Non-pigmented ciliary epithelial cell (primary cell): ENCODE measurements at regions not wholly inside any gene's neighbourhood (a gene's known extent, or its start where the extent isn't known, plus 50 kb on each side); places are given as distances from the start of the nearest gene placed in this dataset.

Experiments
- DNase-seq: peaks from one replicate; pipeline ENCODE4 v3.0.0-alpha.2; 2010; ENCODE audit warnings: low read depth

DNA sequence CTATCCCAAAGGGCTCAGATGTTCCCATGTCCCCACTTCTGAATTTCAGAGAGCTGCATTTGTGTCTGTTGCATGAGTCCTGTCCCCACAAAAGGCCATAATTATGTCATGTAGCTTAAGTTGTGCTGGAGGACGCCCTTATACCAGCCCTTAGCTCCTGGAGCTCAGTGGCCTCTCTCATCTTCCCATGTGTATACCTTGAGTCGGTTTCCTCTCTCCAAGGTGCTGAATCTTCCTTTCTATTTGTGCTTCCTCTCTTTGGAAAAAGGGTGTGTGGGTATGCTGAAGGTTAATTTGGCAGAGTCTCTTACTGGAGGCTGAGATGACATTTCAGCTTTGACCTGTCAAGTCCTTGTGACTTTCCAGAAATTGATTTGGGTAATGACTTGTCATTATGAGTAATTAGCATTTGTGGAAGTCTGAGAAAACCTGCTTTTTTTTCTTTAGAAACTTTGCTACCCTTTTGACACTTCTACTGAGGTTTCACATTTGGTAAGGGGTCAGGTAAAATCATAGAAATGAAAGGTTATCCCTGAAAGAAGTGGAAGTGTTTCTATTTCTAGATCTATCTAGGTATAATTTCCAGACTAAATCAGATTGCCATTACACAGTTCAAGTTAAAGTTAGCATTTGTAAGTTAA is 185.4 kb downstream of the ABCC12 start:
- no peak for DNase-seq

DNA sequence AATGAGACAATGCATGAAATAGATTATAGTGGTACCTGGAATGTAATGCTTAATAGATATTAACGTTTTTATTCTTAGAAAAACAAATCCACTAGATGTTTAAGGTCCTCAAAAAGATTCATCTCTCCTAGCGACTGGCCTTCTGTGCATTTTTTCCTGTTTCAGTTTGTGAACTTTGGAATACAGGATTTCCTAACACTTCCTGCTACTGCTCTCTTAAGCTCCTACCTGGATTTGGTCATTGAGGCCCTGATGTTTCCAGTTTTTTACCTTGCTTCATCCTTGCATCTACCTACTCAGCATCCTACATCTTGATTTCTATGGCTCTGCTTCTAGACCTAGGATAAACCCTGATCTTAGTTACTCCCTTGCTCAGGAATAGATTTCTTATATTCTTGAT is 188.4 kb downstream of the ABCC12 start:
- DNase-seq = no peak

DNA sequence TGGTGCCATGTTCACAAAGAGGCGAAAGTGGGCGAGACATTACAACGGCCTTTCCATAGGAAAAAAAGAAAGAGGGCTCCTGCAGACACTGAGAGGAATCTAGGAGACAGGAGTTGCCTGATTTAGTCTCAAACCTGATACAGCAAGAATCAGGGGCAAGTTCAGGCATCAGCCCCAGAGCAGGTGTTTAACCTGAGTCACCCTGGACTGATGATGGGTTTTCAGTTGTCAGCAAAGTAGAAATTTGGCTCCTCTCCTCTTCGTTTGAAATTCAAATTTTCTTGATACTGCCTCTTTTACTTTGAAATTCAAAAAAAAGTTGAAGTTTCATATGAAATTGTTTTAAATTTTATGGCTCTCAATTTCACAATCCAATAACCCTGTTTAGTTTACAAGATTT is 189.5 kb downstream of the ABCC12 start:
- DNase-seq = no peak

DNA sequence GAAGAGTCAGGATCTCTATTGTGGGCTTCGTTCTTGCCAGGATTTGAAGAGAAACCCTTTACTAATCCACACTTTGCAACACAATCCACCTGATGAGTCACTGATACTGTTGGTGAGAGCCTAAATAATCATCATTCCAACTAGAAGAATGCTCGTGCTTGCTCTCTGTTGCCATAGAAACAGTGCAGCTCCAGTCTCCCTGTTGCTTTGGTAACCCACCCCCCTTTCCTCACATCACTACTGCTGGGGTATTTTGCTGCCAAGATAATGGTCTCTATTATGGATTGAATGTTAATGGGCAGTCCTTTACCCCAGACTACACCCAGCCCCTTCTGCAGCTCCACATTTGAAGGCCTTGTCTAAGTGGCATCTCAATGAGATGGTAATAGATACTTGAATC is 190.4 kb downstream of the ABCC12 start:
- DNase-seq = no peak

DNA sequence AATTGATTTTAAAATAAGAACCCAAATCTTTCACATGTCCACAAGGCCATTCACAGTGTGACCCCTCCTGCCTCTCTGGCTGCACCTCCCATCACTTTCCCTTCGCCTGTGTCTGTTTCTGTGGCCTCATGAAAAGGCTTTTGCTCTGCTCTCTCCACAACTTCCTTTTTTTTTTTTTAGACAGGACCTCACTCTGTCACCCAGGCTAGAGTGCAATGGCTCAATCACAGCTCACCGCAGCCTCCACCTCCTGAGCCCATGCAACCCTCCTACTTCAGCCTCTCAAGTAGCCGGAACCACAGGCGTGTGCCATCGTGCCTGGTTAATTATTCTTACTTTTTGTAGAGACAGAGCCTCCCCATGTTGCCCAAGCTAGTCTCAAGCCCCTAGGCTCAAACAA is 197.1 kb downstream of the ABCC12 start:
- no peak for DNase-seq

DNA sequence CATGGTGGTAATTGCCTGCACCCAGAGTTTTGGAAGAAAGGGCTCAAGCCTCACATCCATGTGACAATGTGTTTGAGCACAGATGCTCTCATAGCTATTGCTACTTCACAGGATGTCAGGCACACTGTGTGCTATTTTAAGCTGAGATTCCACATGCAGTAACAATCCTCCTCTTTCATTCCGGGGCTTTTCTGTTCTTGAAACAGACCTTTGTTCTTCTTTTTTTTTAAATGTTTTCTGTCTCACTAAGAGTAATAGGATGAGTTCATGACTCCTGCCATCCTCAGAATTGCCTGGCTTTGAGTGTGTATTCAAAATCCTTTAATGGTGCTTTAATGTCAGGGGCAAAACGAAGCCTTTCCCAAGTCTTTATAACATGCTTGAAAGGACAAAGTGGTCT is 198.9 kb downstream of the ABCC12 start:
- DNase-seq = no peak

DNA sequence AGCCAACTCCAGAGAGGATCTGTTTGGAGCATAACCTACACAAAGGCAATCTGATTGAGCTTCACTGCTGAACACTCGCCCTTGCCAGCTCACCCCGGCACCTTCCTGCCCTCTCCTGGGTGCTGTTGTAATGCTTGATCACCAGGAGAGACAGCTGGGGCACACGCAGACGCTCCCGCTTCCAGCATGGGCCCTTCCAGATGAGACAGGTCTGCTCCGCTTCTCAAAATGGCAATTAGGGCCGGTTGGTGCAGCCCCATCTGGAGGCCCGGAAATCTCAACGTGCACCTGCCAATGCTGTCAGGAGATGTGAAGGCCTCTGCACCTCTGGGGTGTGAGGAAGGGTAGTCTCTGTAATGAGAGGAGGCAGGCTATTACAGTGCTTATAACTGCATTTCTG is 206.1 kb downstream of the ABCC12 start:
- DNase-seq = no peak

DNA sequence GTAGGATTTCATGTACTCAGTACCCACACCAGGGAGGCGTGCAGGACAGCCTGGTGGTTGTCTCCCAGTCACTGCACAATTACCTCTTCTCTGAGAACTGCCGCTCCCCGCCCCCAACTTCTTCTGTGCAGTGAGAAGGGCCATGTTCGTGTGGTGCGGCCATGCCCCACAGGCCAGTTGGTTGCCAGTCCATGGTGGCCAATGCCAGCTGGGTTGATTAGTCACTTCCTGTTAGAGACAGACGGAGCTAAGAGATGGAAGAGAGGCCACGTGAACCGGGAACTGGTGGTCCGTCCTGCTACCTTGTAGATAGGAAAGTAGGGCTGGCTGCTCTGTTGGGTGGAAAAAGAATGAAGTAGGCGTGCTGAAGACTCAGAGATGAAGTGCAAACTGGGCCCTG is 206.5 kb downstream of the ABCC12 start:
- no peak for DNase-seq

DNA sequence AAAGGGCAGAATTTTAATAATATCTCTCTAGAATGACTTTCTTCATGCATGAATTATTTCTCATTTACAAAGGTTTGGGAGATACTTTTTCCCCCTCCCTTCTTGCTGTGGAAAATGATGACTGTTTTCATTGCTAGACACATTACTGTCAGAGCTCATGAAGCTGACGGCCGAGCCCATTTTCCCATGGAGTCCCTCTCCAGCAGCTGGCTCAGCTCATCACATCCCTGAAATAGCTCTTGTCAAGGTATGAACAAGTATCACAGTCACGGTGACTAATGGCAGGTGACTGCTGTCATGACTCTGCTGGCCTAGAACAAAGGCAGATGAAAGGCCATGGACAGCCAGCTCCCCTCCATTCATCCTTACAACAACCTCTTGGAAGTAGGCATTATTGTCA is 208.1 kb downstream of the ABCC12 start:
- no peak for DNase-seq

DNA sequence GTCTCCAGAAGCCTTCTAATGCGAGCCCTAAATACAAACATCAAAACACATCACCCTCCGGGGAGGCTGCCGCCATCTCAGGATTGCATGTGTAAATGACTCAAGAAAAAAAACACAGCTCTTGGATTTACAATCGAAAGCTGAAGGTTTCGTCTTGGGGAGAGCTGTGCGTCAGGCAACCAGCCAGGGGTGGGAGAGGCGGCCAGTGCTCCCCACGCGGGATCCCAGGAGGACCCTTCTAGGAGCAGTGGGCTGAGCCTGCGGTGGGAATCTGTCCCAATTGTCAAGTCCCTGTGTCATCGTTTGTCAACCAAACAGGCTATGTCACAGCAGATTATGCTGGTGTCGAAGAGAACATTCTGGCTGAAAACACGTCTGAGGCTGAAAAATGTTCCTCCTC is 209.7 kb downstream of the ABCC12 start:
- DNase-seq = no peak

DNA sequence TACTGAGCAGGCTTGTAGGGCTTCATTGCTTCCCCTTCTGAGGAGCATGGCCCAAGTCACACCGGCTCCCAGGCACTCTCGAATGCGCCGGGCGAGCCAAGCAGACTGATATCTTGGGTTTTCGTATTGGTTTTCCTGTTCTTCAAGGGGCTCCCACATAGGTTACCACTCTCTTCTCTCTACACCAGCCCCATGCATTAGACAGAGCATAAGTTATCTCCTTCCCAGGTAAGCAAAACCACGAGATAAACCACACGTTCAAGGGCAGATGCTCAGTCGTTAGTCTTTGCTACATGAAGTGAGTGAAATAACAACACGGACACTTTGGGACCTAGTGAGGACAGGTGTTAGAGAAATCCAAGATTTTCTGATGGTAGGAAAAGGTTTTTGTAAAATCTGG is 211.2 kb downstream of the ABCC12 start:
- DNase-seq = no peak

DNA sequence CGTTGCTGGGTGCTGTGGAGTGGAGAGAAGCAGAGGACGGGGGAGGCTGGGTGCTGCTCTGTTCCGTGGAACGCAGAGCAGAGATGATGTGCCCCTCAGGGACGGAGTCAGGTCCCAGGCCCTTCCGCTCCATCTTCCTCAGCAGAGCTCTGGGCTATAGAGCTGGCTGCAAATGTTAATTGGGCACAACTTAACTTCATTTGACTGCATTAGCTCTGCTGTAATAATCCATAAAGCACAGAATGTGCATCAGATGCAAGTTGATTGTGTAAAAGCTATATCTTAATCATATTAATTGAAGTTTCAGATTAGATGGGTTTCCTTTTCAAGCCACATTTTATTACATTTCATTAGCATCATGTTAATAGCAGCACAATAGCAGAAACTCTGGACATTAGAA is 212.6 kb downstream of the ABCC12 start:
- DNase-seq = no peak

DNA sequence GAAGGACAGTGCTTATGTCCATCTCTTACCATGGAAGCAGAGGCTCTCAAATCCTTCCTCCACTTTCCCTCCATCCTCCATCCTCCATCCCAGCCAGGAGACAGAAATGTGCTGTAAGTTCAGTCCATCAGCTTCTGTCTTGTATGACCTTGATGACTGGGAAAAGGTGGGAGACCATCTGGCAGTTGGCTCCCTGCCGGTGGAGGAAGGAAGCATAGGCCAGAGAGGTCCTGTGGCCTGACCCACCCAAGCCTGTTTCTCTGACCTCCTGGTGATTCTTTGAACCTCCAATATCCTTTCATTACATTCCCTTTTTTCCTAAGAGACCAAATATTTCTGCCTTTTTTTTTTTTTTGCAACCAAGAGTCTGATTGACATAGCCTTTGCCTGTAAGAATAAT is 215.3 kb downstream of the ABCC12 start:
- DNase-seq = no peak

DNA sequence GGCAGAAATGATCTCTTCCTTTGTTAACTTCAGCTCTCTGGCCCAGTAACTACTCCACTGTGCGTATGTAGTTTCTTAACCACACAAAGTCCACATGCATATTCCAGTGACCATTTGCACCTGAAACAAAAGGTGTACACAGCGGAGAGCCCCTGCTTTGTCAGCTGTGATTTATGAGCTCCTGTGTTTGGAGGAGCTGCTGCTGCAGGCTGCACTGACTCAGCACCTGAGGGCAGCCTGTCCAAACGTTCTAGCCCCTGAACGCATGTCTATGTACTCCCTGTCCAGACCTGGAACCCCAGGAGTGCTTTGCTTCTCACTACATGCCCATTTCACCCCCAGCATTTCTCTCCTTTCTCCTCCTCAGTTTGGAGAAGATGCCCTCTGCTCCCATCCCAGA is 216.1 kb downstream of the ABCC12 start:
- no peak for DNase-seq

DNA sequence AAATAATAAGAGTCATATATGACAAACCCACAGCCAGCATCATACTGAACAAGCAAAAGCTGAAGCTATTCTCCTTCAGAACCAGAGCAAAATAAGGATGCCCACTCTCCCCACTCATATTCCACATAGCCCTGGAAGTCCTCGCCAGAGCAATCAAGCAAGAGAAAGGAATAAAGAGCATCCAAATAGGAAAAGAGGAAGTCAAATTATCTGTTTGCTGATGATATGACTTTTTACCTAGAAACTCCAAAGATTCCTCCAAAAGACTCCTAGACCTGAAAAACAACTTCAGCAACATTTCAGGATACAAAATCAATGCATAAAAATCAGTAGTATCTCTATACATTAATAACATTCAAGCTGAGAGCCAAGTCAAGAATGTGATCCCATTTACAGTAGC is 217.5 kb downstream of the ABCC12 start:
- no peak for DNase-seq

DNA sequence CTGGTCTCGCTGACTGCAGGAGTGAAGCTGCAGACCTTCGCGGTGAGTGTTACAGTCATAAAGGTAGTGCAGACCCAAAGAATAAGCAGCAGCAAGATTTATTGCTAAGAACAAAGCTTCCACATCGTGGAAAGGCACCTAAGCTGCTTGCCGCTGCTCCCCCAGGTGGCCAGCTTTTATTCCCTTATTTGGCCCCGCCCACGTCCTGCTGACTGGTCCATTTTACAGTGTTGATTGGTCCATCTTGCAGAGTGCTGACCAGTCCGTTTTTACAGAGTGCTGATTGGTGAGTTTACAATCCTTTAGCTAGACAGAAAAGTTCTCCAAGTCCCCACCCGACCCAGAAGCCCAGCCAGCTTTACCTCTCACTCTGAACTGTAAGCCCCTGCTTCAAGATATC is 227.8 kb downstream of the ABCC12 start:
- DNase-seq = no peak

DNA sequence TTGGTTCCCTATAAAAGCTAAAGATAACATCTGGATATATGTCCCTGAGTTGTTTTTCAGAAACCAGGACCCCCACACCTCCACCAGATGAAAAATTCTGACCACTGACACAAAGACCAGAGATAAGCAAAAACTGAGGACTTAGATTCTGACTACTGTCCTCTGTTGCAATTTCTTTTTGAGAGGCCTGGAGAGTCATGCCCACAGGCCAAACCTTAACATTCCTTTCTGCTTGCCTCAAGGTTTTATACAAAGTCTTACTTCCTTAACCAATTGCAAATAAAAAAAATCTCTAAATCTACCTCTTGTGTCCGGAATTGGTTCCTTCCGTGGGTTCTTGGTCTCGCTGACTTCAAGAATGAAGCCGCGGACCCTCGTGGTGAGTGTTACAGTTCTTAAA is 228.5 kb downstream of the ABCC12 start:
- no peak for DNase-seq

DNA sequence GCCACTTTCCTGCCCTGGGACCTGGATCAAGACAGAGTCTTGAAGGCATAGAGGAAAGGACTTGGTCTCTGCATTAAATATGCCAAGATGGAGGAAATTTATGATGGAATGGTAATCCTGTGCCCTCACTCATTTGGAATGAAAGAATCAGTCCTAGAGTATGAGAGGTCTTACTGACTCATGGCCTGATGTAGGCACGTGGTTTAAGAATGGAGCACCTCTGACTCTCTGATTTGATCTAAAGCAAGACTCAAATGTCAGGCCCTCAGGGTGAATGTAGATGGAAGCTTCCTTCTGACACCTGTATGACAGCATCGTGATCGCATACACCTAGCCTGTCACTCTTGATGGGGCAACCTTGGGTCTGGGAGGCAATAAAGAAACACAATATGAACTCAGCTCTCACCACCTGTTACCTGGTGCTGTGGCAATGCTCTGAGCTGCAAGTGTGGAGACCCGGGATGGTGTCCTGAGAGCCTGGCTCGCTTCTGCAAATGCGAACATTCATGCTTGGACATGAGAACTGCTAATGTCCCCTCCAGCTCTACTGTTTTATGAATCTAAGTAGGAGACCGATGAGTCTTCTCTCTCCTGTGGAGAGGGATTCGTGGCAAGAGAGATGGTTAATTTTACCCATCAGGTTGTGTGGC is 229.9 kb downstream of the ABCC12 start:
- no peak for DNase-seq

DNA sequence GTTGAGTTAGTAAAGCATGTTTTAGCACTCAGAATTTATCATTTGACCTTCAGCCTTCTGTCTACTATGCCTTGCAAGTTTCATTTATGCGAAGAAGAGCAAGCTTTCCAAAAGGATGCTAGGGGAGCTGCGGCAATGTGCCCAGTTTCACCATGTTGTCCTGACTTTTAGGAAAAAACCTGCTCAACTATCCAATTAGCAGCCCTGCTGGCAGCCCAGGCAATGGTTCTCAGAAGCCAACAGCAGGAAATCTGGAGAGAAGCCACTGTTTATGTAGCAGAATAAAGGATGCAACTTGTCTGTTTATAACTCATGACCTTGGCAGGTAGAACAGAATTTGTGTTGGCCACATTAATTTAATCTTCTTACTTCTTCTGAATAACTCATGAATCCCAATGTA is 230.8 kb downstream of the ABCC12 start:
- no peak for DNase-seq

DNA sequence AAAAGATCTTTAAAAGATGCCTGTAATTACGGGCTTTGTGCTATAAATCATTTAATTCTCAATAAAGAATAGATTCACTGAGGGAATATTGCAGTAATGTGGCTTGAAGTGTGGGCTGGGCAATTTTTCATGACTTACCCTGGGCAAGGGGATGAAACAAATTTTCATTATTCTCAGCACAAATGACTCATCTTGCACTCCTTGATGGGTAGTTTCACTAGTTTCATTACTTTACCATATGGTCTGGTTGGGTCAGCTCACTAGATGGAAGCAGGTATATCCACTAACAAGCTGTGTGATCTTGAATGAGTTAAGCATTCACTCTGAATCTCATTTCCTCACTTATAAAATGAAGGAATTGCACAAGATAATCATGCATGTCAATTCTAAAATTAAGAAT is 234.3 kb downstream of the ABCC12 start:
- DNase-seq = no peak

DNA sequence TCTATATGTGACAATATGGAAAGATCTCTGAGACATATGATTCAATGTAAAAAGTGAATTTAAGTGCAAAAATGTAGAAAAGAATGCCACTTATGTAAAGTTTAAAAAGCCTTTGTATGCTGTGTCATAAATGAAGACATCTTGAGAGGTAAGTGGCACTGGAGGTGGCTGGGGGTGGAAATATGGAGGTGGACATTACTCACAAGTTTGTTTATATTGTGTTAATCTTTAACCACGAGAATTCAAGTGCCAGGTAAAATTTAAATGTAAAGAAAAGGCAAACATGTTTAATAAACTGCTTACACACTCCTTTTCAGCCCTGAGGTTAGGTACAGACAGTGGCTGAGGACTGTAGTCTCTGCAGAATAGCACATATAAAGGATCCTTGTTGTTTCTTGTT is 235.1 kb downstream of the ABCC12 start:
- no peak for DNase-seq

DNA sequence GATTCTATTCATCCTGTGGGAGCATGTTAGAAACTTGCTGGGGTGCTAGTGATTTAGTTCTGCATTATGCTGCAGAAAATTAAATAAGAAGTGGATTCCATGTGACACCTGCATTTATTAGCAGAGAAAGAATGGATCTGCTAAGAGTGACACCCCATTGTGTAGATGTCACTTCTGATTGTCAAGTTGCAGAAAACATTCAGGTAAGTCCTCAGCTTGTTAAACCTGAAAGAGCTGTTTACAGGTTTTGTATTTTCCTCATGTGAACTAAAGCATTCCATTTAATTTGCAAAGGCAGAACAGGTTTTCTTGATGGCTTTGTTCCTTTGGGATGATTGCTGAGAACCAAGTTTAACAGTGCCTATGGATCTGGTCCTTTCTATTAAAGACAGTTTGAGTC is 238.7 kb downstream of the ABCC12 start:
- DNase-seq = no peak

DNA sequence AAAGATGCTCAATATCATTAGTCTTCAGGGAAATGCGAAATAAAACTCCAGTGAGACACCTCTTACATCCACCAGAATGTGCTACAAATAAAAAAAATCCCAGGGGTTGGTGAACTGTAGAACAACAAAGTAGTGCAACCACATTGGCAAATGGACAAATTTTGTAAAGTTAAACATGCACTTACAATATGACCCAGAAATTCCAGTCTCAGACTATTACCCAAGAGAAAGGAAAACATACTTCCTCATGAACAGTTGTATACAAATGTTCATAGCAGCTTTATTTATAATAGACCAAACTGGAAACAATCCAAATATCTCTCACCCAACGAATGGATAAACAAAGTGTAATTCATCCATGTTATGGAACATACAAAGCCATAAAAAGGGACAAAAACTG is 239.5 kb downstream of the ABCC12 start:
- DNase-seq = no peak

DNA sequence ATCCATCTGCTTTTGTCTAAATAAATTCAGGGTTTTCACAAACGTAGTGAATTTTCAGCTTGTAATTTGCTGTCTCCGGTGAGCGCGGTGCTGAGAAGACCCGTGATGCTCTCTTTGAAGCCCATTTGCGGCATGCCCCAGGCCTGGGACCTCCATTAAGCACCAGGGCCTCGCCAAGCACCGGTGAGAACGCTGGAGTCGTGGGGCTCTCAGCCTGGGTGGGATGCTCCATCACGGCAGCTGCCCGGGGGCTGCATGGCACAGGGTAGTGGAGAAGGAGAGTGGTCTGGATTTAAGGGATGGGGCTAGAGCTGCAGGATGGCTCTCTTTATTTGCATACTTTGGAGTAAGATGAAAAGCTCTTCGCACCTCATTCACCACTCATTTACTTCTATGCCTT is 248.7 kb downstream of the ABCC12 start:
- DNase-seq = no peak
